ENCODE measurements at regions not wholly inside any gene's neighbourhood (a gene's known extent, or its start where the extent isn't known, plus 50 kb on each side); places are given as distances from the start of the nearest gene placed in this dataset.
A peak's percentile ranks its signal among the peaks of the same experiment; 100 is the strongest.

DNA sequence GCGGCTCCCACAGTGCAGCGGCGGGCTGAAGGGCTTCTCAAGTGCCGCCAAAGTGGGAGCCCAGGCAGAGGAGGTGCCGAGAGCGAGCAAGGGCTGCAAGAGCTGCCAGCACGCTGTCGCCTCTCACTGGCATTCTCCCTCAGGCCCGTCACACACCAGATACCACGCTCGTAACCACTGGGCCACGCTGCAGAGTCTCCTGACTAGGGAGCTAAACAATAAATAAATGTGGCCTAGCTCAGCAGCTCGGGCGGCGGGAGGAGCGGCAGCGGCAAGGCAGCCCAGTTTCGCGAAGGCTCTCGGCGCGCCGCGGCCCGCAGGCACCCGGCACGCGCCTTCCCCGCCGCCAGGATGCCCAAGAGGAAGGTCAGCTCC lies 55.9 kb upstream of the FAM174B start:
- H3K36me3 ChIP-seq (replicated peaks in 1 of 2; ENCODE audit: insufficient read depth in 1 of 2, low read depth in 2 of 2), result no peaks in the 10 kb centered on the region
- H3K27ac ChIP-seq, result no peak overlapping the region
- H3K9me3 ChIP-seq, result no peaks in the 10 kb centered on the region
- no peaks in the 10 kb centered on the region for H3K4me1 ChIP-seq
- ATAC-seq (no peak), DNase-seq (no peak)
- intact Hi-C loops (cut with DNase I), result loop anchor here (10.0 kb wide), 1 partner anchor 617 kb away; no protein-coding TSS in a partner anchor
- no peaks in the 10 kb centered on the region for H3K27me3 ChIP-seq
- no peak for TF ChIP-seq POLR2A (IDR thresholded peaks at IDR 0.05)
- TF ChIP-seq, protein P1, sequence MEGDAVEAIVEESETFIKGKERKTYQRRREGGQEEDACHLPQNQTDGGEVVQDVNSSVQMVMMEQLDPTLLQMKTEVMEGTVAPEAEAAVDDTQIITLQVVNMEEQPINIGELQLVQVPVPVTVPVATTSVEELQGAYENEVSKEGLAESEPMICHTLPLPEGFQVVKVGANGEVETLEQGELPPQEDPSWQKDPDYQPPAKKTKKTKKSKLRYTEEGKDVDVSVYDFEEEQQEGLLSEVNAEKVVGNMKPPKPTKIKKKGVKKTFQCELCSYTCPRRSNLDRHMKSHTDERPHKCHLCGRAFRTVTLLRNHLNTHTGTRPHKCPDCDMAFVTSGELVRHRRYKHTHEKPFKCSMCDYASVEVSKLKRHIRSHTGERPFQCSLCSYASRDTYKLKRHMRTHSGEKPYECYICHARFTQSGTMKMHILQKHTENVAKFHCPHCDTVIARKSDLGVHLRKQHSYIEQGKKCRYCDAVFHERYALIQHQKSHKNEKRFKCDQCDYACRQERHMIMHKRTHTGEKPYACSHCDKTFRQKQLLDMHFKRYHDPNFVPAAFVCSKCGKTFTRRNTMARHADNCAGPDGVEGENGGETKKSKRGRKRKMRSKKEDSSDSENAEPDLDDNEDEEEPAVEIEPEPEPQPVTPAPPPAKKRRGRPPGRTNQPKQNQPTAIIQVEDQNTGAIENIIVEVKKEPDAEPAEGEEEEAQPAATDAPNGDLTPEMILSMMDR (IDR thresholded peaks at IDR 0.05), result no peak
- no peak overlapping the region for H3K4me3 ChIP-seq
- 95 to 97% methylated on average over 28 to 30 of the region's 30 CpGs for WGBS, 2 donors

DNA sequence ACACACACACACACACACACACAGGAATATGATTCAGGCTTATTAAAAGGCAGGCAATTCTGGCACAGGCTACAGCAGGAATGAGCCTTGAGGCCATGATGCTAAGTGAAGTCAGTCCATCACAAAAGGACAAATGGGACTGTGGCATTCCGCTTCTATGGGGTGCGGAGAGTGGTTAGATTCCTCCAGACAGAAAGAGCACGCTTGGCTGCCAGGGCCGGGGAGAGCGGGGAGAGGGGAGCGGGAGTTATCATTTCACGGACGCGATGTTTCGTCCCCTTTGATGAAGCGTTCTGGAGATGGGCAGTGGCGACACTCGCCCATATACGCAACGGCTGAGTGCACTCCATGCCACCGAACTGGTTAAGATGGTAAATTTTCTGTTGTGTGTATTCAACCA lies 58.5 kb upstream of the FAM174B start:
- H3K4me3 ChIP-seq, result no peak overlapping the region
- H3K27me3 ChIP-seq, result no peaks in the 10 kb centered on the region
- ATAC-seq, result peak; percentile 20
- H3K27ac ChIP-seq, result peak overlapping the region in 2 of 4 donors; percentile 38 to 45
- intact Hi-C loops (cut with DNase I), result loop anchor here (10.0 kb wide), 1 partner anchor 619 kb away; no protein-coding TSS in a partner anchor
- no peaks in the 10 kb centered on the region for H3K4me1 ChIP-seq
- TF ChIP-seq POLR2A (IDR thresholded peaks at IDR 0.05), result no peak
- TF ChIP-seq, protein P1 (IDR thresholded peaks at IDR 0.05), result no peak
- H3K9me3 ChIP-seq, result no peaks in the 10 kb centered on the region
- DNase-seq, result peak in 1 of 4 donors; percentile 11
- no peaks in the 10 kb centered on the region for H3K36me3 ChIP-seq (replicated peaks in 1 of 2; ENCODE audit: insufficient read depth in 1 of 2, low read depth in 2 of 2)
- 15 to 23% methylated on average over 16 of the region's 16 CpGs for WGBS, 2 donors

DNA sequence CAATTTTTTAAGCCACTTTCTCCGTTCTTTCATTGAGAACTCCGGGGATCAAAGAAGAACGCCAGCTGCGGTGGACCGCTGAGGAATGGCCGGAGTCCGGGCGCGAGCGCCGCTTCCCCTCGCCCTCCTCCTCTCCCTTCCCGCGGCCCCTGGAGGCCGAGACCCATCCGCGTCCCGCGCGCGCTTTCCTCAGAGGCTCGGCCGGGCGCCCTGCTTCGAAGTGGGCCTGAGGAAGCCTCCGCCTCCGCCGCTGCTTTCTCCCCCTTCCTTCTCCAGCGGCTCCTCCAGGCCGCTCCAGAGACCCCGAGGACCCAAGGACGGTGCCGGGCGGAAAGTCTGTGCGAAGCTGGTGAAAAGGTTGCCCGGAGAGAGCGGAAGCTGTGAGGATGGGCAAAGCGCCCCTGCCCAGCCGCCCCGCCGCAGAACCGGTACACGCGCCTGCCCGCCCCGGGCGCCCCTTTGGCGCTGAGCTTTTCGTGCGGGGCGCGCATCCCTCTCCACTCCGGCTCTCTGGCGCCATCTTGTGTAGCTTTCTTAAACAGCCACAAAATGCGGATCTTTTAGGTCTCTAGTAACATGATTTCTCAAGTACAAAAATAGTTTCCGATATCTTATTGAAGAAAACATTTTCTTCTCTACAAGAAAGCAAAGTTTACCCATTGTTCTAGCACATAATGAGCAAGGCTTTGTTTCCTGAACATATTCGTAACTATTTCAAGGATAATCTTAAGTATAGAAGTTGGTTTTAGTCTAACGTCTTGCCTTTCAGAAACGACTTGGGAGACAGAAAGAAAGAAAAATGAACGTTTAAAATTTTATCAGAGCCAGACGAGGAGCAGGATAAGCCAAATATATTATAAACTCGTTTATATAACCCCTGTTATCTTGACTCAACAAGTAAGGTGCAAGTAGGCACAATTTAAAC lies 59.2 kb upstream of the FAM174B start:
- Histone ChIP-seq H3K36me3 (replicated peaks in 1 of 2; ENCODE audit: insufficient read depth in 1 of 2, low read depth in 2 of 2) (no peaks in the 10 kb centered on the region), H3K4me3 (peak overlapping the region; percentile 2 to 23), H3K4me1 (no peaks in the 10 kb centered on the region), H3K27me3 (no peaks in the 10 kb centered on the region), H3K27ac (peak overlapping the region in 2 of 4 donors; percentile 38 to 45), H3K9me3 (no peaks in the 10 kb centered on the region)
- WGBS, 2 donors, result 1 to 4% methylated on average over 28 to 62 of the region's 62 CpGs
- DNase-seq (peak; percentile 63 to 79 (median 74)), ATAC-seq (peak; percentile 87)
- TF ChIP-seq, protein P1 (IDR thresholded peaks at IDR 0.05), result peak; percentile 77 to 91 (median 84)
- peak in 1 of 3 donors; percentile 17 for TF ChIP-seq POLR2A (IDR thresholded peaks at IDR 0.05)
- intact Hi-C loops (cut with DNase I), result loop anchor here (10.0 kb wide), 1 partner anchor 620 kb away; no protein-coding TSS in a partner anchor

DNA sequence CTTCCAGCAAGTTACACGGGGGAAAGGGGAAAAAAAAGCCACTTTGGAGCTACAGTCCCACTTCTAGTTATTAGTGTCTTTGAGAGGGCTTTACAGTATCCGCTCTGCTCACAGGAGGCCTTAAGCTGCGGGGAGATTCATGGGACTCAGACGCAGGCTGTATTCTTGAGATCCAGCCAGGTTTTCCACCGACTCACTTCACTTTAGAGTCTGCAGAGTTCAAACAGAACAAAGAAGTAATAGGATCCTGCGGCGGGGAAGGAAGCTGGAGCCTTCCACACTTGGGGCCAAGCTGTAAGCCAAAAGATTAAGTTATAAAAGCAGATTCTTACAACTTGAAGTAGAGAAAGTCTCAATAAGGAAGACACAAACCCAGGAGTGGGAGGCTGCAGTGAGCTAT lies 60.2 kb upstream of the FAM174B start:
- no peak for DNase-seq

More for the DNA sequence above, 60.2 kb upstream of the FAM174B start:
- Histone ChIP-seq H3K4me3 (no peak overlapping the region), H3K27ac (no peak overlapping the region), H3K9me3 (no peaks in the 10 kb centered on the region), H3K27me3 (no peaks in the 10 kb centered on the region), H3K36me3 (replicated peaks in 1 of 2; ENCODE audit: insufficient read depth in 1 of 2, low read depth in 2 of 2) (no peaks in the 10 kb centered on the region), H3K4me1 (no peaks in the 10 kb centered on the region)
- ATAC-seq, result no peak
- TF ChIP-seq, protein P1 (IDR thresholded peaks at IDR 0.05), result no peak
- no peak for TF ChIP-seq POLR2A (IDR thresholded peaks at IDR 0.05)
- intact Hi-C loops (cut with DNase I), result loop anchor here (10.0 kb wide), 1 partner anchor 621 kb away; no protein-coding TSS in a partner anchor
- WGBS, 2 donors, result 79 to 86% methylated on average over 7 of the region's 7 CpGs
